ENCODE measurements at regions not wholly inside any gene's neighbourhood (a gene's known extent, or its start where the extent isn't known, plus 50 kb on each side); places are given as distances from the start of the nearest gene placed in this dataset.

GRCh38 chr2:19746611-19747309 lies 155.0 kb downstream of the TTC32 start:
- DNase-seq: peak; percentile 16

DNA sequence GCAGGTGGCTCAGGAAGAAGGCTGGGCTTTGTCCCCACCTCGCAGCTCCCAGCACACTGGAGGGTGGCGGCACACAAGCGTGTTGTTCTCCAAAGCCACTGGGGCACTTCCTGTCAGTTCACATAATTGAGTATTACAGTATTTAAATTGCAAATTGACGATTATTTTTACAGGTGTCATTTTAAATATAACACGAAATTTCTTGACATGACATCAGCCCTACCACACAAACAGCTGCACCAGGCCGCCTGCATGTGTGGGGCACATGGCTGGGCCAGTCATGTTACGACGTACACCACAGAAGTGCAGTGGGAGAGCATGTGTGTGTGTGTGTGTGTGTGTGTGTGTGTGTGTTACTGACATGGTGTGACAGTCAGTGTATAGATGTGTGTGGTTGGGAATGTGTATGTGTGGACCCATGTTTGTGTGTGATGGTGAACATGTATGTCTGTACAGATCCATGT lies 155.6 kb downstream of the TTC32 start:
- no peak for DNase-seq

- DNase-seq: no peak
Observed at GRCh38 chr2:19745318-19746136, 156.3 kb downstream of the TTC32 start.

- no peak for DNase-seq
Observed at GRCh38 chr2:19744456-19745199, 157.2 kb downstream of the TTC32 start.

DNA sequence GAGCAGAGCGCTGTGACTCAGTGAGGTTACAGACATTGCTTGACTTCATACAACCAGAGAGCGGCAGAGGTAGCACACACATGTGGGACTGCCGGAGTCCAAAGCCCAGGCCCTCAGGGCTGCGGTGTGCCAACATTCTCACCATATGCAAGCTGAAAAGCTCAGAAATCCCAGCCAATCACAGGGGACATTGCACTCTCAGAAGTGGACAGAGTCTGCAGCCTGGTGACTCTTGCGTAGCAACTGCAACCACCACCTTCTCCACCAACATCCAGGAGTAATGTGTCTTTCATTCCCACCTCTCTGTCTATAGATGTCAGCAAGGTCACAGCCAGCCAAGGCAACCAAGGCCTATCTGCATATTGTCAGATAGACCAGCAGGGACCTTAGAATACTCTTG lies 158.1 kb downstream of the TTC32 start:
- no peak for DNase-seq

GRCh38 chr2:19742872-19743271 lies 158.9 kb downstream of the TTC32 start:
- DNase-seq: no peak

DNA sequence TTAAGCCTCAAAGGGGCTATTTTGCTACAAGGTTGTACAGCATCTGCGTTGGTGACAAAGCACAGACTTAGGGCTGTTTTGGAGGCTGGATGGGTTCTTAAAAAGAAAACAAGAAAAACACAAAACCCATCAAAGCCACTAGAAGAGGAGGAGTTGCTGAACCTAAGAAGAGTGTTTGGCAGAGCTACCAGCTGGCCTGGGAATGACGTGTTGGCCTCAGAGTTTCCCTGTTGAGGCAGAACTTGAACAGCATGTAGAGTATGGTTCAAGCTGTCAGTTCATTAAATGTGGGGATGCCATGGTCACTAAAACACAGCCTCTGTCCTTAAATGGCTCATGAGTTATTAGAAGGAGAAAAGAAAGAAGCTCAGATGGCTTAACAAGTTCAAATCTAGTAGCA lies 162.5 kb downstream of the TTC32 start:
- DNase-seq: no peak

DNA sequence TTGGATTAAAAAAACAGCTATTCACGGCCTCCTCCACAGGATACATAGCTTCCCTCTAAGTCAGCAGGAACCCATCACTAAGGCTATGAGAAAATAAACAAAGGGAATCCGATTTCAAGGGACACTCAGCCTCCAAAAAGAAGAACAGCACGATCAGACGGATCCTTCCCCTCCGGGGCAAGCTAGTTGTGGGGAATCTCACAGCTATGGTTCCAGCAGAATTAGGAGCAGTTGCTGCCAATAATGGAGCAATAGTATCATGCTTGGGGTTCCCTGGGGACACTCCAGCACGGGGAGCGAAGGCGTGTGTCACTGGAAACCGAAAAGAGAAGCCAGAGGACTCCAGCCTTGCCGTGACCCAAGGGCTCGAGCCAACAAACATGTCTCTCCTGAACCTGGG lies 163.1 kb downstream of the TTC32 start:
- DNase-seq: no peak

DNA sequence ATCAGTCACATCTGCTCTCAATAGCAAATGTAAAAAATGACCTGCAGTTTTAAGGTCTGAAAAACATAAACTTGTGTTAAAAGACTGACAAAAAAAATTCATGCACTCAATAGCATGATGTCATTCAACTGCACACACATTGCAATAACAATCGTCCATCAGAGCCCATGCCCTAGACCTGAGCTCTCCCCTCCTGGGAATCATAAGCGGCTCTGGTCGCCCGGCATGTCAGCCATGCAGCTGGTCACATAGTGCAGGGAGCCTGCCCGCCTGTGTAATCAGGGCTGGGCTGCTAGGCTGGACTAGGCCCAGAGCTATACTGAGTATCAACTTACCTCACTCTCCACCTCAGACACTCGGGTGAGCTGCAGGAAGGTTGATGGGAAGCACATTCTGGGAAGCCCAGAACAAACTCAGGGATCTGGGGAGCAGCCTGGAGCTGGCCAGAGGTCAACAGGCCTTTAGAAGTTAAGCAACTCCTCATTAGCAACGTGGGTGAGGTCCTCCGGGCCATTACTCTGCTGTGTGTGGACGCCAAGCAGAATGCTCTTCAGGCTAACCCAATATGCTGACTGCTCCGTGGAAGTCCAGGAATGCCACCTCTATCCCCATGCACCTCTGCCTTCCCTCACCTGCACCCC lies 165.5 kb downstream of the TTC32 start:
- no peak for DNase-seq

DNA sequence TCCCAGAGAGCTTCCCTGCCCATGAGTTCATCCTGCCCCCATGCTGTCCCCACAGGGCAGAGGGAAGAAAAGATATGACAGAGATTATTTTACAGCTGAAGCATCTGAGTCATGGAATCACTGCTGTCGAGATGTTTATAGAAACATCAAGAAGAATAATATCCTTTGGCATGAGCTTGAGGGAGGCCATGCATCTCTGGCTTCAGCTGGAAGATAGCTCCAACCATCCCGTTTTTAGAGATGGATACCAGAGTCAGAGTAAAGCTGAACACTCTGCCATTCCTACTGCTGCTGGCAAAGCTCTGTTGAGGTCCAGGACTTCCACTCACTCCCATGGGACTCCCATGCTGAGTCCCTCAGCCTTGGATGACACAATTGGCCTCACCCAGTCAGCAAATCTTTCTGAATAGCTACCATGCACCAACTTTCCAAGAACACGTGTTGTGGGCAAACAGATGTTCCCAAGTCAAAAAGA lies 167.8 kb downstream of the TTC32 start:
- DNase-seq: no peak

DNA sequence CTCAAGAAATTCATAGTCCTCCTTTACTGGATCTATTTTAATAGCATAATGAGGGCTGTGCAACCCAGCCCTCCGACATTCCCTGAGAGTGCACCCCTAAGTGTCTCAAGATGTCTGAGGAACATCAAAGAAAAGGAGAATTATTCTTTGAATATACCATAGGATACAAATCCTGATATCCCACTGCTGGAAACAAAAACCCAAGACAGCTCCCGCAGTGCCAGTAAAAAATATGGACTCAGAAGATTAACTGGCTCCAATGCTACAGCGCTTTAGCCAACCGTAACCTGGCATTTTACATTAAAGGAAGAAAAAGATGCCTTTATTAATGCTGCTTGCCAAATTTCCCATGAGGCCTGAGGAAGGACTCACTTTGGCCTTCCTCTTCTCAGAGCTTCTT lies 168.4 kb downstream of the TTC32 start:
- DNase-seq: no peak

DNA sequence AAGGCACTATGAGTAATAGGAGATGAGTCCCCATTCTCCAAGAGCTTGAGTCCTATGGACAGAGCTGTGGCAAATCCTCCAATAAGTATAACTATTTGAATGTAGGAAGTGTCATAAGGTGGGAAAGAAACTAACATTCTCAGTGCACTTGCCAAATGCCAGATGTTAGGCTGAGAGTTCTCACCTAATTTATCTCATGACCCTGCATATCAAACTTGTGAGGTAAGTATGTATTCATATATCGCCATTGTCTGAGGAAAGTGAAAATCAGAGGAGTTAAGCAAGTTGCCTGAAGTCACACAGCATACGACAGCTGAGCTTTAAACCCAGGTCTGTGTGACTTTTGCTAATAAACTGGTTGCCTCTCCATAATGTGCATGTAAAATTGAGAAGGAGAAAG lies 169.5 kb downstream of the TTC32 start:
- DNase-seq: no peak

GRCh38 chr2:19731515-19731914 lies 170.3 kb downstream of the TTC32 start:
- no peak for DNase-seq

DNA sequence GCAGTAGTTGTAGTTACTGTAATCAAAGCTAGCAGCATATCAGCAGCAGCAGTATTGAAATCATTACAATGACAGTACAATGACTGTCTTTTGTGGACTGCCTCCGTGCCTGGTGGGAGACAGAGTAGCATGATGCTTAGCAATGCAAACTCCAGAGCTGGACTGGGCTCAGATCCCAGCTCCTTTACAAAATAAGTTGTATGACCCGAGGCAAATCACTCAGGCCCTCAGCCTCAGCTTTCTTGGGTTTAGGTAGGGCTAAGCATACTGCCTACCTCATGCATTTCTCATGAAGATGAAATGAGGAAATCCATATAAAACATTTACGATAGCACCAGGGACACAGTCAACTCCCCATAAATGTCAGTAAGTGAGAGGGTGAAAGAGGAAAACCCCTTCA lies 170.7 kb downstream of the TTC32 start:
- DNase-seq: no peak

GRCh38 chr2:19728125-19728524 lies 173.7 kb downstream of the TTC32 start:
- DNase-seq: no peak

- DNase-seq: no peak
Observed at GRCh38 chr2:19725392-19725791, 176.4 kb downstream of the TTC32 start.

GRCh38 chr2:19723021-19723420 lies 178.8 kb downstream of the TTC32 start:
- DNase-seq: no peak

DNA sequence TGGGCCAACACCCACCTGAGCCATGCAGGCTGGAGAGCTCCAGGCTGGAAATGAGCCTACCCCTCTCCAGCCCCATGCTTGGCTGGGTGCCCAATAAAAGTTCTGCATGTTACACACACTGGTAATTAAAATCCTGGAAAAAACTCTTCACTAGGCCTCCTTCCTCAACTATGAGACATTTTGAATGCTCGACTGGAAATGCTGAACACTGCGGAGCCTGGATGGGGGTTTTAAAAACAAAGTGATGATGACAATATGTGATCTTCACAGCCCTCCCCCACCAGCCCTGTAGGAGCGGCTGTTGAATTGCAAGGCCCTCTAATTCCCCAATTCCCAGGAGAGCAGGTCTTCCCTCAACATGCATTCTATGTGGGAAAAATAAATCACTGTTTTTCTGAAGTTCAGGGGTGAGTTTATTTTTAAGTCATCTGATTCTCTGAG lies 179.2 kb downstream of the TTC32 start:
- DNase-seq: no peak

- no peak for DNase-seq
Observed at GRCh38 chr2:19720306-19720705, 181.5 kb downstream of the TTC32 start.

DNA sequence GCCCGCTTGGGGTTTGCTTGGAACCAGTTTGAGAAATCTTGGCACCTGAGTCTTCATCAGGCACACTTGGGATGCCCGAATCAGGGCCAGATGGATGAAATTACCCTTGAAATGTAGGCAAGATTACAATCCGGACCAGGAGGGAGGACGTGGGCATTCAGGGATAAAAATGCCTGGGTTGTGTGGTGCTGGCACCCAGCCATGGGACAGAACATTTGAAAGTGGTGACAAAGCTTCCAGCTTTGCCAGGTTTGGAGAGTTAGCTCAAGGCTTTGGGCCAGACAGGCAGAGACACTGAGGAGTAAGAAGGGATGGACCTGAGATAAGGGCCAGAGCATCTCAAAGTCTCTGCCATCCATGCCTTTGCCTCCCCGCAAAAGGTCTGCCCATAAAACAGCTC lies 182.2 kb downstream of the TTC32 start:
- DNase-seq: no peak

DNA sequence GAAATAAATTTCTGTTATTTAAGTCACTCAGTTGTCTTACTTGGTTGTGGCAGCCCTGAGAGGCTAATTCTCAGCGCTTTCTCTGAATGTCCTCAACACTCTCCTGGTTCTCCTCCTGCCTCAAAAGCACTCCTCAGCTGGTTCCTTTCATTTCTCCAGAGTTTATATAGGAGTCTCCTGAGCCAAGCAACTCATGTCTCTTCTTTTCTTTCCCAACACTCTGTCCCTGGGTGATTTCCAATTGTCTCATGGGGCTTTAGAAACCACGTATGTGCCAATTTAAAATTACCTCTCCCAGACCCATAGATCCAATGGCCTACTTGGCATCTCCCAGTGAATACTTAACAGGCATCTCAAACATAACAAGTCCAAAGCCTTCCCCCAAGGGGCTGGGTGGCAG lies 184.3 kb downstream of the TTC32 start:
- no peak for DNase-seq

- no peak for DNase-seq
Observed at GRCh38 chr2:19714926-19715325, 186.9 kb downstream of the TTC32 start.

- no peak for DNase-seq
Observed at GRCh38 chr2:19712850-19713249, 188.9 kb downstream of the TTC32 start.

Data from NCI-H1092 treated with DMSO at 0.1 percent for 48 hours (cell line).